Liver (tissue), 3 donors: ENCODE measurements at regions not wholly inside any gene's neighbourhood (a gene's known extent, or its start where the extent isn't known, plus 50 kb on each side); places are given as distances from the start of the nearest gene placed in this dataset.
"Not testable (repeated sequence)": the region's sequence is repeated elsewhere in the genome, so short reads cannot be mapped to it uniquely, and the experiment has no call there.

Experiments
- GABPA ChIP-seq, 2 donors: IDR thresholded peaks in 1 of 2; conservative IDR thresholded peaks in 1 of 2; 2 replicates each; pipeline ENCODE4 v1.6.1; 2016; ENCODE audit warnings: antibody characterized with exemption in 2 of 2, mild to moderate bottlenecking in 1 of 2, moderate library complexity in 1 of 2
- YY1 ChIP-seq: IDR thresholded peaks from 2 replicates; pipeline ENCODE4 v1.6.1; 2016; ENCODE audit warnings: antibody characterized with exemption, mild to moderate bottlenecking
- TF ChIP-seq, protein P1 (sequence below): fragments of 150-350 bp; IDR thresholded peaks from 2 replicates; pipeline ENCODE4 v1.5.1; 2017; ENCODE audit warnings: improper control_type of control experiment, low read depth, low read length; ENCODE audit not compliant: missing input control
- TF ChIP-seq, protein P2 (sequence below): IDR thresholded peaks from 2 replicates; pipeline ENCODE4 v1.6.1; 2016; ENCODE audit warnings: antibody characterized with exemption
- TF ChIP-seq, protein P3 (sequence below): IDR thresholded peaks from 2 replicates; pipeline ENCODE4 v1.6.1; 2016; ENCODE audit warnings: antibody characterized with exemption, mild to moderate bottlenecking
- donor health status: healthy.
- donor health status: healthy.

DNA sequence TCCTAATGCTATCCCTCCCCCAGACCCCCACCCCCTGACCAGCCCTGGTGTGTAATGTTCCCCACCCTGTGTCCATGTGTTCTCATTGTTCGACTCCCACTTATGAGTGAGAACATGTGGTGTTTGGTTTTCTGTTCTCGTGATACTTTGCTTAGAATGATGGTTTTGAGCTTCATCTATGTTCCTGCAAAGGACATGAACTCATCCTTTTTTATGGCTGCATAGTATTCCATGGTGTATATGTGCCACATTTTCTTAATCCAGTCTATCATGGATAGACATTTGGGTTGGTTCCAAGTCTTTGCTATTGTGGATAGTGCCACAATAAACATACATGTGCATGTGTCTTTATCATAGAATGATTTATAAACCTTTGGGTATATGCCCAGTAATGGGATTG, 209.4 kb upstream of the SLC38A2 start:
- TF ChIP-seq, protein P1, sequence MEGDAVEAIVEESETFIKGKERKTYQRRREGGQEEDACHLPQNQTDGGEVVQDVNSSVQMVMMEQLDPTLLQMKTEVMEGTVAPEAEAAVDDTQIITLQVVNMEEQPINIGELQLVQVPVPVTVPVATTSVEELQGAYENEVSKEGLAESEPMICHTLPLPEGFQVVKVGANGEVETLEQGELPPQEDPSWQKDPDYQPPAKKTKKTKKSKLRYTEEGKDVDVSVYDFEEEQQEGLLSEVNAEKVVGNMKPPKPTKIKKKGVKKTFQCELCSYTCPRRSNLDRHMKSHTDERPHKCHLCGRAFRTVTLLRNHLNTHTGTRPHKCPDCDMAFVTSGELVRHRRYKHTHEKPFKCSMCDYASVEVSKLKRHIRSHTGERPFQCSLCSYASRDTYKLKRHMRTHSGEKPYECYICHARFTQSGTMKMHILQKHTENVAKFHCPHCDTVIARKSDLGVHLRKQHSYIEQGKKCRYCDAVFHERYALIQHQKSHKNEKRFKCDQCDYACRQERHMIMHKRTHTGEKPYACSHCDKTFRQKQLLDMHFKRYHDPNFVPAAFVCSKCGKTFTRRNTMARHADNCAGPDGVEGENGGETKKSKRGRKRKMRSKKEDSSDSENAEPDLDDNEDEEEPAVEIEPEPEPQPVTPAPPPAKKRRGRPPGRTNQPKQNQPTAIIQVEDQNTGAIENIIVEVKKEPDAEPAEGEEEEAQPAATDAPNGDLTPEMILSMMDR = not testable (repeated sequence)
- TF ChIP-seq, protein P2, sequence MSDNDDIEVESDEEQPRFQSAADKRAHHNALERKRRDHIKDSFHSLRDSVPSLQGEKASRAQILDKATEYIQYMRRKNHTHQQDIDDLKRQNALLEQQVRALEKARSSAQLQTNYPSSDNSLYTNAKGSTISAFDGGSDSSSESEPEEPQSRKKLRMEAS = not testable (repeated sequence)
- TF ChIP-seq YY1; GABPA (IDR thresholded peaks at IDR 0.05 in 1 of 2, conservative IDR thresholded peaks at IDR 0.05 in 1 of 2): not testable (repeated sequence)
- TF ChIP-seq, protein P3, sequence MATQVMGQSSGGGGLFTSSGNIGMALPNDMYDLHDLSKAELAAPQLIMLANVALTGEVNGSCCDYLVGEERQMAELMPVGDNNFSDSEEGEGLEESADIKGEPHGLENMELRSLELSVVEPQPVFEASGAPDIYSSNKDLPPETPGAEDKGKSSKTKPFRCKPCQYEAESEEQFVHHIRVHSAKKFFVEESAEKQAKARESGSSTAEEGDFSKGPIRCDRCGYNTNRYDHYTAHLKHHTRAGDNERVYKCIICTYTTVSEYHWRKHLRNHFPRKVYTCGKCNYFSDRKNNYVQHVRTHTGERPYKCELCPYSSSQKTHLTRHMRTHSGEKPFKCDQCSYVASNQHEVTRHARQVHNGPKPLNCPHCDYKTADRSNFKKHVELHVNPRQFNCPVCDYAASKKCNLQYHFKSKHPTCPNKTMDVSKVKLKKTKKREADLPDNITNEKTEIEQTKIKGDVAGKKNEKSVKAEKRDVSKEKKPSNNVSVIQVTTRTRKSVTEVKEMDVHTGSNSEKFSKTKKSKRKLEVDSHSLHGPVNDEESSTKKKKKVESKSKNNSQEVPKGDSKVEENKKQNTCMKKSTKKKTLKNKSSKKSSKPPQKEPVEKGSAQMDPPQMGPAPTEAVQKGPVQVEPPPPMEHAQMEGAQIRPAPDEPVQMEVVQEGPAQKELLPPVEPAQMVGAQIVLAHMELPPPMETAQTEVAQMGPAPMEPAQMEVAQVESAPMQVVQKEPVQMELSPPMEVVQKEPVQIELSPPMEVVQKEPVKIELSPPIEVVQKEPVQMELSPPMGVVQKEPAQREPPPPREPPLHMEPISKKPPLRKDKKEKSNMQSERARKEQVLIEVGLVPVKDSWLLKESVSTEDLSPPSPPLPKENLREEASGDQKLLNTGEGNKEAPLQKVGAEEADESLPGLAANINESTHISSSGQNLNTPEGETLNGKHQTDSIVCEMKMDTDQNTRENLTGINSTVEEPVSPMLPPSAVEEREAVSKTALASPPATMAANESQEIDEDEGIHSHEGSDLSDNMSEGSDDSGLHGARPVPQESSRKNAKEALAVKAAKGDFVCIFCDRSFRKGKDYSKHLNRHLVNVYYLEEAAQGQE = not testable (repeated sequence)
